Activated naive CD8-positive, alpha-beta T cell treated with anti-CD3 and anti-CD28 coated beads, Interleukin-2, amount 10 ng/mL, durations not matched to agents 7 days and 5 days (primary cell): ENCODE measurements at regions not wholly inside any gene's neighbourhood (a gene's known extent, or its start where the extent isn't known, plus 50 kb on each side); places are given as distances from the start of the nearest gene placed in this dataset.

Source experiments
- ATAC-seq: fragments of 150-1000 bp; cut with Tn5 transposase; one replicate; pipeline ENCODE4 v1.10.0; 2021; ENCODE audit warnings: low read depth, moderate library complexity
- POLR2A ChIA-PET: fragments of 350-600 bp; sonication (Branson Sonifier 250); formaldehyde crosslinking; loops from one replicate; lab custom pipeline; 2021; ENCODE audit warnings: antibody characterized with exemption; lab: Charles Lee
- DNase-seq: peaks from one replicate; pipeline ENCODE4 v3.0.0; 2021
- H3K27ac Mint-ChIP-seq: one replicate; pipeline ENCODE4 v1.8.0; 2022; ENCODE audit warnings: mild to moderate bottlenecking, mixed read lengths
- H3K27me3 Mint-ChIP-seq: one replicate; pipeline ENCODE4 v1.8.0; 2022; ENCODE audit warnings: mild to moderate bottlenecking, moderate library complexity, mixed read lengths
- H3K36me3 Mint-ChIP-seq: one replicate; pipeline ENCODE4 v1.8.0; 2021; ENCODE audit warnings: mild to moderate bottlenecking, mixed read lengths
- H3K4me1 Mint-ChIP-seq: one replicate; pipeline ENCODE4 v1.8.0; 2021; ENCODE audit warnings: mixed read lengths
- H3K4me3 Mint-ChIP-seq: one replicate; pipeline ENCODE4 v1.8.0; 2022; ENCODE audit warnings: mild to moderate bottlenecking, moderate library complexity, mixed read lengths
- H3K9me3 Mint-ChIP-seq: one replicate; pipeline ENCODE4 v1.8.0; 2021; ENCODE audit warnings: mixed read lengths

DNA sequence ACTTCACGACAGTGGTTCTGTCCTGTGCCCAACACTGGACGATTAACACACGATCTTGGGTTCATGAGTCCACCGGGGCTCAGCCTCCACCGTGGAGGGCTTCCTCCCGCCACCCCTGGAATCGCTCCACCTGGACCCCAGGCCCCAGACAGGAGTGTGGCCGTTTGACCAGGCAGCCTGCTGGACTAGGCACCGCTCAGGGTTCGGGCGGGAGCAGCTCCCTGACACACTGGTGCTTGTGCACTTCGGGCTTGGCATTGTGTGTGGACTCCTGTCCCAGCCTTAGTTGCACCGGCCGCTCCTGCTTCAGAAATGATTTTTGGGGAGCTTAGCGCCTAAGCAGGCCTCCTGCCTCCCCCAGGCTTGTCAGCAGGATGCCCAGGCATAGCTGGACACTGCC lies 617.4 kb upstream of the SALL3 start:
- H3K27me3 Mint-ChIP-seq = no peaks in the 10 kb centered on the region
- POLR2A ChIA-PET = no interaction called here

DNA sequence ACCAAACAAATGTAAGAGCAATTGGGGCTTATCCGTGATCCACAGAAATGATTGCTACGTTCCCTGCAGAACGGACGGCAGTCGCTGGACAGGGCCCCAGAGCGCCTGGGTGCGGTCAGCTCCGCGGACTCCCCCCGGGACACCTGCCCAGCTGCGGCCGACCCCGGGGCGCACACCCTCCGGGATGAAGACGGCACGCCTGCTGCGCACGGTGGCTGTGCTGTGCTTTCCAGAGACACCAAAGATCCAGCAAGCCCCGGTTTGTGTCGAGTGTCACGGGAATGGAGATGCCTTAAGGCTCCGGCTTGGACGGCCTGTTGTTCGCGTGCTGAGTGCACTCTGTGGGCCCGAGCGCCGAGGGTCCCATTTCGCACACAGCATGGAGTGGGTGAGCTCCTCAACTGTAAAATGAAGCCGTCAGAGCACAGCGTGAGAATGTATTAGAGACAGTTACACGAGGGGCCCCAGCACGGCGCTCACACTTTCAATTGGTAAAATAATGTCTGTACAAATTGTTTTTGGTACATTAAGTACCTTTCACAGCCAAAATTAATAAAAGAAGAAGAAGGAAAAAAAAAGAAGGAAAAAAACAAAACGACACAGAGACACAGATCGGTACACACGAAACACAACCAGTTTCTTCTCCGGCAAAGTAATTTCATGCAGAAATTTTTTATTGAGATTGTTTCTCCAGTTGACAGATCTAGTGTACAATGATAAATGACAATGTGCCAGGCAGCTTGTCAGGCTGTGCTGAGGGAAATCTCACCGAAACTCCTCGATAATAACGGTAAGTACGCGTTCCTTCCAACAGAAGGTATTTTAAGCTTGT lies 615.8 kb upstream of the SALL3 start:
- Mint-ChIP-seq H3K4me3 (no peak overlapping the region), H3K27ac (no peak overlapping the region), H3K9me3 (no peaks in the 10 kb centered on the region), H3K27me3 (no peaks in the 10 kb centered on the region), H3K36me3 (no peaks in the 10 kb centered on the region), H3K4me1 (no peaks in the 10 kb centered on the region)
- POLR2A ChIA-PET = no interaction called here
- ATAC-seq = no peak
- no peak for DNase-seq

More for the DNA sequence above, 617.4 kb upstream of the SALL3 start:
- Mint-ChIP-seq H3K4me1 (no peaks in the 10 kb centered on the region), H3K36me3 (no peaks in the 10 kb centered on the region), H3K4me3 (no peak overlapping the region), H3K9me3 (peaks cover 1% of the 10 kb centered on the region), H3K27ac (no peak overlapping the region)
- DNase-seq (no peak), ATAC-seq (no peak)

DNA sequence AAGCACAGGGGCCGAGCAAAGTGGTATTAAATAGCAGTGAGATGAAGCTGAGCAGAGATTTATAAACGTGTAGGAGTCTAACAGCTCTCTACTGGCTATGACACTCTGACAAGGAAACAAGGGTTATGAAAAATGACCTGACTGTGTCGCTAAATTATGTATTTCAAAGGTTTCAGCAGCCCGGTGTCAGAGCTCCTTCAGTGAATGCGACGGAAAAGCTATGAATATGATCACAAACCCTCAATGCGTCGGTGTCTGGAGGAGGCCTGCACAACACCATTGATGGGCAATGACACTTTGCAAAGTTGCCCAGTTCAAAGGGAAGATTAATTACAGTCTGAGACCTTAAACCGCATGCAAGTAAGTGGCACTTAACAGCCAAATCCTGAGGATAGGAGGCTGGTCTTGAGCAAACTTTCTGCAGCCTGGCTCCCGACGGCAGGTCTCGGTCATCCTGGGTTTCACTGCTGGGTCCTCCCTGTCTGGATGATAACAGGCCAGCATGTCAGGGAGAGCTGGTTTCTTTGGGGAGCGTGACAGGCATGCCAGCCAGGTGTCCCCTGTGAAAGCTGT lies 615.1 kb upstream of the SALL3 start:
- H3K9me3 Mint-ChIP-seq = no peaks in the 10 kb centered on the region
- no peak for ATAC-seq
- no peaks in the 10 kb centered on the region for H3K36me3 Mint-ChIP-seq
- POLR2A ChIA-PET = no interaction called here
- DNase-seq = no peak
- H3K27ac Mint-ChIP-seq = no peak overlapping the region
- no peaks in the 10 kb centered on the region for H3K4me1 Mint-ChIP-seq
- no peaks in the 10 kb centered on the region for H3K27me3 Mint-ChIP-seq
- no peak overlapping the region for H3K4me3 Mint-ChIP-seq

DNA sequence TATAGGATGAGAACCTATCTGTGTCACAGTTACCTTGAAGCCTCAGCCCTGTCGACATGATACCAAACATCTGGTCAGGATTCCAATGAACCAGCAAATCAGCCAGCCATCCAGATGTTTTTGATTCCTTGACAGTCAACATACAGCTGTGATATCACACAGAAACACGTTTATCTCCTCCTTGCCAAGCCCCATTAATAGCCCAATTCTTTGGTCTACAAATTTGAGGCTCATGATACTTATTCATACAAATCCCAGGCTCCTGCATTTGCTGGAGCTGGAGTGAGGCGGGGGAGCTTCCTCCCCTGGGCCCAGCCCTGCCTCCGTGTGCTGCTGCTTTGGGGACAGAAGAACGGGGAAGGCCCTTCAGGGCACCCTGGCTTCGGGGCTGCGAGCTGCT lies 611.6 kb upstream of the SALL3 start:
- POLR2A ChIA-PET = no interaction called here
- no peaks in the 10 kb centered on the region for H3K9me3 Mint-ChIP-seq
- no peak overlapping the region for H3K4me3 Mint-ChIP-seq
- no peaks in the 10 kb centered on the region for H3K4me1 Mint-ChIP-seq
- H3K27me3 Mint-ChIP-seq = no peaks in the 10 kb centered on the region
- ATAC-seq = no peak
- no peak overlapping the region for H3K27ac Mint-ChIP-seq
- no peak for DNase-seq
- no peaks in the 10 kb centered on the region for H3K36me3 Mint-ChIP-seq

DNA sequence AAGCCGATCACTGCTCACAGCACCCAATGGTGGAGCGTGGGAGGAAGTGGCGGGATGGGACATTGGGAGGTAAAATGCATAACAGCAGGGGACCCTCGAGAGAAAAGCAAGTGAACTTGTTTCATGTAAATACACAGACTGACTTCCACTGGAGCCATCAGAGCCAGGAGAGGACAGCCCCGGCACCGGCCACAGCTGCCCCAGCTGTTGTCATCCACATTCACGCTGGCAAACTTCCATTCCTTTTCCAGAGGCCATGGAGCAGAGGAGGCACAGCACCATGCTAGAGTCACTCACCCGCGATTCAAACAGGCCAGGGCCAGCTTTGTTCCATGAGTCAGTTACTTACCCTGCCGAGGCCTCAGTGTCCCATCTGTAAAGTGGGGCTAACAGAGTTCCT lies 610.9 kb upstream of the SALL3 start:
- DNase-seq (no peak), ATAC-seq (no peak)
- no peaks in the 10 kb centered on the region for H3K36me3 Mint-ChIP-seq

DNA sequence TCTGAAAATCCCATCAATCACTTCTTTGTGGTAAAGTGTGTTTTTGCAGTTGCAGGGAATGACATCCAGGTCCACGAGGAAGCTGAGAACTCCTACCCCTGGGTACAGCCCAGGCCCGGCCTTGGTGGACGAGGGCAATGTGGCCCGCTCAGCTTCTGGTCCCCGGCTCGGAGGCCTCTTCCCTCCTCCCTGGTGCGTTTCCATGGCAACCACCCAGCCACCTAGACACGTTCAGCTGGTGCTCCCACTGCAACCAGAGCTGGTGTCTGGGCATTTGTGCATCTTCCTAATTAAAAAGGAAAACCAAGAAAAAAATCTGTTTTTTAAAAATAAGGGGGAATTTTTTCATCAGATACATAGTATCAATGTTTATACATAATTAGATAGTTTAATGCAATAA lies 603.6 kb upstream of the SALL3 start:
- Mint-ChIP-seq H3K4me3 (no peak overlapping the region), H3K27ac (no peak overlapping the region), H3K36me3 (no peaks in the 10 kb centered on the region), H3K27me3 (no peaks in the 10 kb centered on the region), H3K9me3 (no peaks in the 10 kb centered on the region), H3K4me1 (no peaks in the 10 kb centered on the region)
- DNase-seq (no peak), ATAC-seq (no peak)
- POLR2A ChIA-PET = no interaction called here

More for the DNA sequence above, 610.9 kb upstream of the SALL3 start:
- Mint-ChIP-seq H3K27me3 (no peaks in the 10 kb centered on the region), H3K4me1 (no peaks in the 10 kb centered on the region), H3K4me3 (no peak overlapping the region), H3K9me3 (no peaks in the 10 kb centered on the region), H3K27ac (no peak overlapping the region)
- POLR2A ChIA-PET = no interaction called here

DNA sequence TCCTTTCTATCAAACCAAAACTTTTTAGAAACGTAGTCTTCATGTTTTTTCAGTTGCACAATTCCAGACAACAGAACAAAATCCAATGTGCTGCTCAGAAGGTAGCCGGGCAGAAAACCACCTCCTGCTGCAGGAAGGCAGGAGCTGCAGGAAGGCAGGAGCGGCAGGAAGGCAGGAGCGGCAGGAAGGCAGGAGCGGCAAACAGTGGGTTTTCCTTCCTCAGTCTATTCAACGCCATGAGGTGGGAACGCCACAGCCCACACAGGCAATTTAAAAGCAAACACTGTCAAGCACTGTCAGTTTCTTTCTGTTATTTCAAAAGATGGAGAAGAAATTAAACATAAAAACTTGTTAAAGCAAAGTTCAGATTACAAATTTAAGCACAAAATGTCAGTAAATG lies 601.2 kb upstream of the SALL3 start:
- H3K4me3 Mint-ChIP-seq = no peak overlapping the region
- ATAC-seq (no peak), DNase-seq (no peak)
- H3K27me3 Mint-ChIP-seq = no peaks in the 10 kb centered on the region
- H3K9me3 Mint-ChIP-seq = no peaks in the 10 kb centered on the region
- no peaks in the 10 kb centered on the region for H3K4me1 Mint-ChIP-seq
- POLR2A ChIA-PET = no interaction called here
- H3K27ac Mint-ChIP-seq = no peak overlapping the region
- no peaks in the 10 kb centered on the region for H3K36me3 Mint-ChIP-seq

DNA sequence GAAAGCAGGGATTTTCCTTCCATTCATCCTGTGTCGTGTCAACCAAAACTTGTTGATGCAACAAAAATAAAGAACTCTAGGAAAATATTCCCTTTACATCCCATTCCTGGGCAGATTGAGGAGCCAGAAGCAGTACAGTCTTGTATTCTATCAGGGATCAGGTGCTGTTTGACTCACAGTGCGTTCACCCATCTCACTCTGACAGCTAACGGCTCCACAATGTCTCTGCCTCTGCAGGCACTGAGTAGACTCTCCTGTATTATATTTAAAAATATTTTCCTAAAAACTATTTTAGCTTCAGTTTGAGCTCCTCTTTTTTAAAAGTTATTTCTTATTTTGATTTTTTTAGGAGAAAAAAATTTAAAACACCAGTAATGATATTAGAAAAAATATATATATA lies 600.6 kb upstream of the SALL3 start:
- no peaks in the 10 kb centered on the region for H3K4me1 Mint-ChIP-seq
- no peaks in the 10 kb centered on the region for H3K9me3 Mint-ChIP-seq
- H3K27me3 Mint-ChIP-seq = no peaks in the 10 kb centered on the region
- DNase-seq (no peak), ATAC-seq (no peak)
- H3K4me3 Mint-ChIP-seq = no peak overlapping the region
- POLR2A ChIA-PET = no interaction called here
- H3K36me3 Mint-ChIP-seq = no peaks in the 10 kb centered on the region
- no peak overlapping the region for H3K27ac Mint-ChIP-seq

DNA sequence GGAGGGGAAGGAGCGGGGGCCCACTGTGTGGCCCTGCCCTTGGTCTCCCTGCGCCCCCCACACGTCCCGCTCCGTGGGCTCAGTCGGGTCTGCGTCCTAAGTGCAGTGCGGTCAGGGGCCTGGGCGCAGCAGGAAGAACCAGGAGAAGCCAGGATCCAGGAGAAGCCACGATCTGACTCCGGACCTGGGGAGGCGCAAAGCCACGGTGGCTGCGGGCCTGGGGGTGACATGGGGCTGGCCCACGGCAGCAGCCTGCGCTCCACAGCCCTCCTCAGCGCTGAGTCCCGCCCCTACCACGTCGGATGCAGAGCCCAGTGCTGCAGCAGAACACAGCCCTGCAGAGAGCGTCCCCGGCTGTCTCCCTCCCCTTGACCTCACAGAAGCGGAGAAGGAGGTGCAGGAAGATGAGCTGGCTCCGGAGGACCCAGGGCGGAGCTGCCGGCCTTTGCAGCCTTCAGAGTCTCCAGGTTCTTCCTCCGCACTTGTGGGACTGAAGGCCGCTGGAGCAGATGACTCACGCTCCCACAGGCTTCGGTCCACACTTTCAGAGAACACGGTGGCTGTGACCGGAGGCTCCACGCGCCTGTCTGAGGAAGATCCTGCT lies 589.2 kb upstream of the SALL3 start:
- Mint-ChIP-seq H3K4me1 (no peaks in the 10 kb centered on the region), H3K27ac (no peak overlapping the region), H3K4me3 (no peak overlapping the region), H3K27me3 (no peaks in the 10 kb centered on the region), H3K36me3 (no peaks in the 10 kb centered on the region), H3K9me3 (peaks cover 2% of the 10 kb centered on the region)
- POLR2A ChIA-PET = no interaction called here
- DNase-seq (no peak), ATAC-seq (no peak)

DNA sequence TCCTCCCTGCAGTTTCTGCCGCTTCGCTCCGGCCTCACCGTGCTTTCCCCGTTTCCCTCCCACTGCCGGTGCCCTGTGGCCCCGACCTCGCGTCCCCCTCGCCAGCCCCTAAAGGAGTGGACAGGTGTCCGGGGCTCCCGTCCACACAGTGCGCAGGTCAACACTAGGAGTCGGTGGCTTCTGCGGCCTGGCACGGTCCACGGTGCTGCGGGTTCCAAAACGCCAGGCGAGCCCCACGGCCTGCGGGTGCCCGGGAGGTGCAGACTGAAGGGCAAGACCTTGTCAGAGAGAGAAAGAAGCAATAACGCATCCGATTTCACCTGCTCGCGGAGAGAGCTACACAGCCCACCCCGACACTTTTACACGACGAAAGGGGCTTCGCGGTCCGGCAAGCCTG lies 588.7 kb upstream of the SALL3 start:
- Mint-ChIP-seq H3K4me1 (no peaks in the 10 kb centered on the region), H3K27ac (no peak overlapping the region), H3K4me3 (no peak overlapping the region), H3K36me3 (no peaks in the 10 kb centered on the region), H3K9me3 (peaks cover 2% of the 10 kb centered on the region), H3K27me3 (no peaks in the 10 kb centered on the region)
- POLR2A ChIA-PET = no interaction called here
- no peak for DNase-seq
- no peak for ATAC-seq

DNA sequence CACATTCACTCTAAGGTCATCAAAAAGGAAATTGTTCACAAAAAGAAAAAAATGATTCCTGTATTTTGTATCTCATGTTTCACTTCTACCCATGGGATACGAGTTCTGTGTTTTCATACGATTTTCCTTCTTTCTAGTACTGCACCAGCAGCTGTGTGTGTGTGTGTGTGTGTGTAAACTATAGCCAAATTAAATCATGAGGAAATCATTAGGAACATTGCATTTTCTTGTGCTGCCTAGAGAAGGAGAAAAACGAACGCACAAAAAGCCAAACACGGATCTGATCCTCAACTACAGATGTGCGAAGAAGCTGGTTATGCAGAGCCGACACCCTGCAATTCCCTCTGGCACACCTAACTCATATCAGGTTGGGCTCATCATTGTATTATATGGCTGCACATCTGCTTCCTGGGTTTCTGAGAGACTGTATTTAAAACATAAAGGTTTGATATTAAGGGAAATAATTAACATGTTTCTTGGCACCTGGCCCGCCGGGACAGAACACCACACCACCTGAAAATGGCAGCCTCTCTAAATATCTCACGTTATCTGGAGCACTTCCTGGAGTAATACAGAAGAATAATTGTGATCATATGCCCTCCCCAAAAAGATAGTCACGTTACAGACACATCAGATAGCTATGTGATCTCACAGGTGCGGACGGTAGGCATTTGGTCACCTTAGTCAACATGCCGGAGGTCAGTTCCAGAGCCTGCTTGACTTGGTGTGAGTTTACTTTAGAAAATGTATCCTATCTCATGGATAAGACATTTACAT lies 586.3 kb upstream of the SALL3 start:
- Mint-ChIP-seq H3K4me1 (no peaks in the 10 kb centered on the region), H3K4me3 (no peak overlapping the region), H3K27ac (no peak overlapping the region), H3K9me3 (peaks cover 2% of the 10 kb centered on the region), H3K36me3 (no peaks in the 10 kb centered on the region), H3K27me3 (no peaks in the 10 kb centered on the region)
- DNase-seq (no peak), ATAC-seq (no peak)
- POLR2A ChIA-PET = no interaction called here

DNA sequence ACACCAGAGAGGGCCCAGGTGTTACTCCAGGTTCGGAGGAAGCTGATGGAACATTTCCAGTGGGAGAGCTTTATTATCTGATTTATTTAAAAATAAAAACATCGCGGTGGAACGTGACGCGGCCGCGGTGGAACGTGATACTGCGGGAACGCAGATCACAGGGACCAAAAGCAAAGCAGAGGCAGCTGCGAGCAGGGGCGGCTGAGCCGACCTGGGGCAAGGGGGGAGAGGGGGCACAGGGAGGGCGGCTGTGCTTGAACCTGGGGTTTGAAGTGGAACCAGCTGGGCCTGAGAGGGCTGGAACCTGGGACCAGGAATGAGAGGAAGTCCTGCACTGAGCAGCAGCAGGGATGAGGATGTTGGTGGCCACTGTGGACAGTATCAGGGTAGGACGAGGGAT lies 583.5 kb upstream of the SALL3 start:
- Mint-ChIP-seq H3K9me3 (no peaks in the 10 kb centered on the region), H3K4me3 (no peak overlapping the region), H3K27me3 (no peaks in the 10 kb centered on the region), H3K36me3 (no peaks in the 10 kb centered on the region), H3K27ac (no peak overlapping the region), H3K4me1 (no peaks in the 10 kb centered on the region)
- DNase-seq (no peak), ATAC-seq (no peak)
- POLR2A ChIA-PET = no interaction called here

DNA sequence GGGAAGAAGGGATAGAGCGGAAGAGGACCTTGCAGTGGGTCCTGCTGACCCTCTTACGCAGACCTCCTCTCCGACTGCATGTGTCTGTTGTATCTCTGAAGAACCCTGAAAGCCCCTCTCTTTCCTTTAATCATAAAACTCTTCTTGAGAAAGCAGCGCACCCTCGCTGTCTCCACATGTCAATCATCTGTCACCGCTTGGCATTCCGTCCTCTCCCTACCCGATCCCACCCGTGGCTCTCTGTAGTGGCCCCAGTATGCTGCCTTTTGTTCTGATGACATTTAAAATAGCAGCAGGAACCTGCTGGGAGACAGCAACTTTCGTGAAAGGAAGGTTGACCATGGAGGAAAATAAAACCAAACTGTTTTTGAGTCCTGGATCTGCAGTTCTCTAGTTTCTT lies 582.9 kb upstream of the SALL3 start:
- H3K4me3 Mint-ChIP-seq = no peak overlapping the region
- no peaks in the 10 kb centered on the region for H3K27me3 Mint-ChIP-seq
- POLR2A ChIA-PET = no interaction called here
- DNase-seq (no peak), ATAC-seq (no peak)
- H3K4me1 Mint-ChIP-seq = no peaks in the 10 kb centered on the region
- H3K27ac Mint-ChIP-seq = no peak overlapping the region
- H3K36me3 Mint-ChIP-seq = no peaks in the 10 kb centered on the region
- H3K9me3 Mint-ChIP-seq = no peaks in the 10 kb centered on the region
